Activated CD8-positive, alpha-beta memory T cell treated with anti-CD3 and anti-CD28 coated beads for 48 hours (primary cell): ENCODE measurements at regions not wholly inside any gene's neighbourhood (a gene's known extent, or its start where the extent isn't known, plus 50 kb on each side); places are given as distances from the start of the nearest gene placed in this dataset.
A peak's percentile ranks its signal among the peaks of the same experiment; 100 is the strongest.
"Not testable (repeated sequence)": the region's sequence is repeated elsewhere in the genome, so short reads cannot be mapped to it uniquely, and the experiment has no call there.

ENCODE experiments used
- DNase-seq, 3 experiments: peaks; one replicate each; pipeline ENCODE4 v3.0.0-alpha.2; 2020; ENCODE audit warnings: low read depth in 2 of 3, low spot score in 2 of 3

- not testable (repeated sequence) for DNase-seq
Observed at GRCh38 chr3:159756279-159757207, 232.1 kb upstream of the IL12A start.

- no peak for DNase-seq
Observed at GRCh38 chr3:159757341-159758060, 231.1 kb upstream of the IL12A start.

GRCh38 chr3:159760046-159760445 is 228.6 kb upstream of the IL12A start:
- no peak for DNase-seq

GRCh38 chr3:159761369-159761768 is 227.3 kb upstream of the IL12A start:
- DNase-seq = no peak

GRCh38 chr3:159761848-159762635 is 226.6 kb upstream of the IL12A start:
- no peak for DNase-seq

GRCh38 chr3:159763011-159763601 is 225.5 kb upstream of the IL12A start:
- peak in 1 of 3 experiments; percentile 6 for DNase-seq

- peak in 1 of 3 experiments; percentile 27 for DNase-seq
Observed at GRCh38 chr3:159763602-159764489, 224.8 kb upstream of the IL12A start.

GRCh38 chr3:159764490-159765029 is 224.1 kb upstream of the IL12A start:
- no peak for DNase-seq

- no peak for DNase-seq
Observed at GRCh38 chr3:159765030-159765859, 223.4 kb upstream of the IL12A start.

GRCh38 chr3:159765860-159766294 is 222.8 kb upstream of the IL12A start:
- DNase-seq = no peak

GRCh38 chr3:159766563-159767185 is 222.0 kb upstream of the IL12A start:
- DNase-seq = no peak

- DNase-seq = no peak
Observed at GRCh38 chr3:159770998-159771397, 217.6 kb upstream of the IL12A start.

- no peak for DNase-seq
Observed at GRCh38 chr3:159771865-159772611, 216.6 kb upstream of the IL12A start.

- DNase-seq = no peak
Observed at GRCh38 chr3:159773706-159774105, 214.9 kb upstream of the IL12A start.

GRCh38 chr3:159775372-159775961 is 213.2 kb upstream of the IL12A start:
- no peak for DNase-seq

GRCh38 chr3:159776779-159777178 is 211.9 kb upstream of the IL12A start:
- DNase-seq = no peak

- DNase-seq = no peak
Observed at GRCh38 chr3:159779883-159780282, 208.8 kb upstream of the IL12A start.
